Tibial nerve (tissue), 4 donors: ENCODE measurements at regions not wholly inside any gene's neighbourhood (a gene's known extent, or its start where the extent isn't known, plus 50 kb on each side); places are given as distances from the start of the nearest gene placed in this dataset.

Experiments used
- DNase-seq, 2 donors: peaks; one replicate each; pipeline ENCODE4 v3.0.0-alpha.2; 2019; ENCODE audit warnings: low spot score in 2 of 2
- H3K27ac ChIP-seq, 4 donors: fragments of 200-600 bp; sonication (generic) in 3 of 4; one replicate each; pipeline ENCODE4 v1.5.1; 2017 to 2019; ENCODE audit warnings: mild to moderate bottlenecking in 1 of 4
- H3K27me3 ChIP-seq, 2 donors: fragments of 200-600 bp; sonication (generic) in 1 of 2; one replicate each; pipeline versions ENCODE4 v1.5.1 to v1.6.0; 2017 to 2019
- H3K36me3 ChIP-seq, 3 donors: fragments of 200-600 bp; sonication (generic); one replicate each; pipeline ENCODE4 v1.5.1; 2018 to 2019
- H3K4me1 ChIP-seq, 4 donors: fragments of 200-600 bp; sonication (generic) in 3 of 4; one replicate each; pipeline ENCODE4 v1.5.1; 2017 to 2019
- H3K4me3 ChIP-seq, 4 donors: fragments of 200-600 bp; sonication (generic) in 3 of 4; one replicate each; pipeline ENCODE4 v1.5.1; 2017 to 2019; ENCODE audit warnings: mild to moderate bottlenecking in 1 of 4, moderate library complexity in 1 of 4
- H3K9me3 ChIP-seq, 4 donors: fragments of 200-600 bp; sonication (generic) in 3 of 4; one replicate each; pipeline ENCODE4 v1.5.1; 2017 to 2019
- CTCF ChIP-seq, 5 experiments: fragments of 200-600 bp in 3 of 5; fragments of 450-650 bp in 2 of 5; sonication (generic) in 3 of 5; IDR thresholded peaks; one replicate each; pipeline ENCODE4 v1.5.1; 2016 to 2019; ENCODE audit warnings: antibody characterized with exemption in 5 of 5, mild to moderate bottlenecking in 3 of 5, moderate library complexity in 2 of 5
- EP300 ChIP-seq, 2 donors: sonication (generic); formaldehyde crosslinking; IDR thresholded peaks; one replicate each; pipeline ENCODE4 v1.6.1; 2017; ENCODE audit warnings: antibody characterized with exemption in 2 of 2, mild to moderate bottlenecking in 1 of 2
- POLR2A ChIP-seq, 2 donors: fragments of 450-650 bp; IDR thresholded peaks; one replicate each; pipeline ENCODE4 v1.6.1; 2017; ENCODE audit warnings: antibody characterized with exemption in 2 of 2, mild to moderate bottlenecking in 2 of 2, moderate library complexity in 2 of 2
- whole genome bisulfite sequencing, 2 donors: methylation state at CpG; one replicate each; pipeline ENCODE4 v1.1.5; 2018; 5-methylcytosine and 5-hydroxymethylcytosine counted together

GRCh38 chr2:236828820-236829219 is 256.9 kb upstream of the COPS8 start:
- WGBS, 2 donors: 69 to 90% methylated on average over 2 of the region's 2 CpGs
- Histone ChIP-seq H3K27ac (no peak overlapping the region), H3K4me1 (no peaks in the 10 kb centered on the region), H3K9me3 (no peaks in the 10 kb centered on the region), H3K4me3 (no peak overlapping the region), H3K36me3 (no peaks in the 10 kb centered on the region), H3K27me3 (no peaks in the 10 kb centered on the region)
- DNase-seq: no peak
- TF ChIP-seq CTCF (IDR thresholded peaks at IDR 0.05) (no peak), EP300 (IDR thresholded peaks at IDR 0.05) (no peak), POLR2A (IDR thresholded peaks at IDR 0.05) (no peak)

- no peak for DNase-seq
- TF ChIP-seq POLR2A (IDR thresholded peaks at IDR 0.05) (no peak), EP300 (IDR thresholded peaks at IDR 0.05) (no peak), CTCF (IDR thresholded peaks at IDR 0.05) (no peak)
- 79 to 86% methylated on average over 3 of the region's 3 CpGs for WGBS, 2 donors
- H3K4me1 ChIP-seq: no peaks in the 10 kb centered on the region
- H3K27me3 ChIP-seq: no peaks in the 10 kb centered on the region
- no peak overlapping the region for H3K27ac ChIP-seq
- H3K9me3 ChIP-seq: peaks cover 0 to 3% (median 0%) of the 10 kb centered on the region in 4 donors
- no peak overlapping the region for H3K4me3 ChIP-seq
- H3K36me3 ChIP-seq: no peaks in the 10 kb centered on the region
Observed at GRCh38 chr2:236830926-236831325, 254.8 kb upstream of the COPS8 start.

- Histone ChIP-seq H3K27ac (no peak overlapping the region), H3K4me1 (no peaks in the 10 kb centered on the region)
- 96% methylated on average over 6 of the region's 6 CpGs for WGBS, 2 donors
Observed at GRCh38 chr2:236831698-236832097, 254.0 kb upstream of the COPS8 start.

GRCh38 chr2:236833501-236834073 is 252.1 kb upstream of the COPS8 start:
- H3K4me1 ChIP-seq: no peaks in the 10 kb centered on the region
- H3K27ac ChIP-seq: no peak overlapping the region
- no peaks in the 10 kb centered on the region for H3K27me3 ChIP-seq
- TF ChIP-seq EP300 (IDR thresholded peaks at IDR 0.05): no peak
- TF ChIP-seq POLR2A (IDR thresholded peaks at IDR 0.05): no peak
- no peak for TF ChIP-seq CTCF (IDR thresholded peaks at IDR 0.05)
- 88% methylated on average over 3 of the region's 3 CpGs for WGBS, 2 donors
- no peaks in the 10 kb centered on the region for H3K36me3 ChIP-seq
- peaks cover 0 to 3% (median 0%) of the 10 kb centered on the region in 4 donors for H3K9me3 ChIP-seq
- no peak overlapping the region for H3K4me3 ChIP-seq
- no peak for DNase-seq

More at GRCh38 chr2:236831698-236832097, 254.0 kb upstream of the COPS8 start:
- no peak for DNase-seq
- no peak for TF ChIP-seq EP300 (IDR thresholded peaks at IDR 0.05)
- no peak for TF ChIP-seq CTCF (IDR thresholded peaks at IDR 0.05)
- no peak for TF ChIP-seq POLR2A (IDR thresholded peaks at IDR 0.05)
- no peak overlapping the region for H3K4me3 ChIP-seq
- peaks cover 0 to 3% (median 0%) of the 10 kb centered on the region in 4 donors for H3K9me3 ChIP-seq
- H3K36me3 ChIP-seq: no peaks in the 10 kb centered on the region
- no peaks in the 10 kb centered on the region for H3K27me3 ChIP-seq

GRCh38 chr2:236834284-236834683 is 251.4 kb upstream of the COPS8 start:
- Histone ChIP-seq H3K4me3 (no peak overlapping the region), H3K4me1 (no peaks in the 10 kb centered on the region), H3K27me3 (no peaks in the 10 kb centered on the region), H3K36me3 (no peaks in the 10 kb centered on the region), H3K9me3 (peaks cover 0 to 3% (median 0%) of the 10 kb centered on the region in 4 donors), H3K27ac (no peak overlapping the region)
- 100% methylated on average over 1 of the region's 1 CpG for WGBS, 2 donors
- TF ChIP-seq EP300 (IDR thresholded peaks at IDR 0.05) (no peak), CTCF (IDR thresholded peaks at IDR 0.05) (no peak), POLR2A (IDR thresholded peaks at IDR 0.05) (no peak)
- no peak for DNase-seq
